ENCODE measurements at regions not wholly inside any gene's neighbourhood (a gene's known extent, or its start where the extent isn't known, plus 50 kb on each side); places are given as distances from the start of the nearest gene placed in this dataset.

DNA sequence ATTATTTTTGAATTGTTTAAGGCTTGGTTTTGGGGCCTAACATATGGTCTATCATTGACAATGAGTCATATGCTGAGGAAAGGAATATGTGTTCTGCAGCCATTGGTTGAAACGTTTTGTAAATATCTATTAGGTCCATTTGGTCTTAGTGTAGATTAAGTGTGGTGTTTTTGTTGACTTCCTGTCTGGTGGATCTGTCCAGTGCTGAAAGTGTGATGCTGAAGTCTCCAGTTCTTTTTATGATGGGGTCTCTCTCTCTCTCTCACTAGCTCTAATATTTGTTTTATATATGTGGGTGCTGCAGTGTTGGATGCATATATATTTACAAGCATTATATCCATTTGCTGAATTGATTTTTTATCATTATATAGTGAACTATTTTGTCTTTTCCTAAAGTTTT is 727.2 kb downstream of the KHDRBS2 start:
- TF ChIP-seq CHD2 (IDR thresholded peaks at IDR 0.05; ENCODE audit: low read length, partially characterized antibody) (no peak), POLR2A (IDR thresholded peaks at IDR 0.05; ENCODE audit: low read length) (no peak), JUNB (IDR thresholded peaks at IDR 0.05) (no peak), POLR2AphosphoS2 (conservative IDR thresholded peaks at IDR 0.05; ENCODE audit: low read length) (no peak)
- TF ChIP-seq, protein P1, sequence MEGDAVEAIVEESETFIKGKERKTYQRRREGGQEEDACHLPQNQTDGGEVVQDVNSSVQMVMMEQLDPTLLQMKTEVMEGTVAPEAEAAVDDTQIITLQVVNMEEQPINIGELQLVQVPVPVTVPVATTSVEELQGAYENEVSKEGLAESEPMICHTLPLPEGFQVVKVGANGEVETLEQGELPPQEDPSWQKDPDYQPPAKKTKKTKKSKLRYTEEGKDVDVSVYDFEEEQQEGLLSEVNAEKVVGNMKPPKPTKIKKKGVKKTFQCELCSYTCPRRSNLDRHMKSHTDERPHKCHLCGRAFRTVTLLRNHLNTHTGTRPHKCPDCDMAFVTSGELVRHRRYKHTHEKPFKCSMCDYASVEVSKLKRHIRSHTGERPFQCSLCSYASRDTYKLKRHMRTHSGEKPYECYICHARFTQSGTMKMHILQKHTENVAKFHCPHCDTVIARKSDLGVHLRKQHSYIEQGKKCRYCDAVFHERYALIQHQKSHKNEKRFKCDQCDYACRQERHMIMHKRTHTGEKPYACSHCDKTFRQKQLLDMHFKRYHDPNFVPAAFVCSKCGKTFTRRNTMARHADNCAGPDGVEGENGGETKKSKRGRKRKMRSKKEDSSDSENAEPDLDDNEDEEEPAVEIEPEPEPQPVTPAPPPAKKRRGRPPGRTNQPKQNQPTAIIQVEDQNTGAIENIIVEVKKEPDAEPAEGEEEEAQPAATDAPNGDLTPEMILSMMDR (IDR thresholded peaks at IDR 0.05), result no peak
- TF ChIP-seq, protein P2, sequence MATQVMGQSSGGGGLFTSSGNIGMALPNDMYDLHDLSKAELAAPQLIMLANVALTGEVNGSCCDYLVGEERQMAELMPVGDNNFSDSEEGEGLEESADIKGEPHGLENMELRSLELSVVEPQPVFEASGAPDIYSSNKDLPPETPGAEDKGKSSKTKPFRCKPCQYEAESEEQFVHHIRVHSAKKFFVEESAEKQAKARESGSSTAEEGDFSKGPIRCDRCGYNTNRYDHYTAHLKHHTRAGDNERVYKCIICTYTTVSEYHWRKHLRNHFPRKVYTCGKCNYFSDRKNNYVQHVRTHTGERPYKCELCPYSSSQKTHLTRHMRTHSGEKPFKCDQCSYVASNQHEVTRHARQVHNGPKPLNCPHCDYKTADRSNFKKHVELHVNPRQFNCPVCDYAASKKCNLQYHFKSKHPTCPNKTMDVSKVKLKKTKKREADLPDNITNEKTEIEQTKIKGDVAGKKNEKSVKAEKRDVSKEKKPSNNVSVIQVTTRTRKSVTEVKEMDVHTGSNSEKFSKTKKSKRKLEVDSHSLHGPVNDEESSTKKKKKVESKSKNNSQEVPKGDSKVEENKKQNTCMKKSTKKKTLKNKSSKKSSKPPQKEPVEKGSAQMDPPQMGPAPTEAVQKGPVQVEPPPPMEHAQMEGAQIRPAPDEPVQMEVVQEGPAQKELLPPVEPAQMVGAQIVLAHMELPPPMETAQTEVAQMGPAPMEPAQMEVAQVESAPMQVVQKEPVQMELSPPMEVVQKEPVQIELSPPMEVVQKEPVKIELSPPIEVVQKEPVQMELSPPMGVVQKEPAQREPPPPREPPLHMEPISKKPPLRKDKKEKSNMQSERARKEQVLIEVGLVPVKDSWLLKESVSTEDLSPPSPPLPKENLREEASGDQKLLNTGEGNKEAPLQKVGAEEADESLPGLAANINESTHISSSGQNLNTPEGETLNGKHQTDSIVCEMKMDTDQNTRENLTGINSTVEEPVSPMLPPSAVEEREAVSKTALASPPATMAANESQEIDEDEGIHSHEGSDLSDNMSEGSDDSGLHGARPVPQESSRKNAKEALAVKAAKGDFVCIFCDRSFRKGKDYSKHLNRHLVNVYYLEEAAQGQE (IDR thresholded peaks at IDR 0.05), result peak; percentile 24; the same call in 1 of the 2 replicates
